Activated naive CD4-positive, alpha-beta T cell treated with anti-CD3 and anti-CD28 coated beads, Interleukin-2, amount 10 ng/mL, durations not matched to agents 7 days and 5 days (primary cell): ENCODE measurements at regions not wholly inside any gene's neighbourhood (a gene's known extent, or its start where the extent isn't known, plus 50 kb on each side); places are given as distances from the start of the nearest gene placed in this dataset.
A peak's percentile ranks its signal among the peaks of the same experiment; 100 is the strongest.

ENCODE experiments used
- CTCF ChIA-PET: fragments of 350-600 bp; sonication (Branson Sonifier 250); formaldehyde crosslinking; loops from one replicate; lab custom pipeline; 2021; ENCODE audit warnings: antibody characterized with exemption; lab: Charles Lee
- DNase-seq: peaks from one replicate; pipeline ENCODE4 v3.0.0-alpha.2; 2020
- H3K27ac Mint-ChIP-seq: one replicate; pipeline ENCODE4 v1.8.0; 2021; ENCODE audit warnings: mild to moderate bottlenecking, moderate library complexity, mixed read lengths
- H3K27me3 Mint-ChIP-seq: one replicate; pipeline ENCODE4 v1.8.0; 2021; ENCODE audit warnings: mild to moderate bottlenecking, mixed read lengths
- H3K36me3 Mint-ChIP-seq: one replicate; pipeline ENCODE4 v1.8.0; 2021; ENCODE audit warnings: mixed read lengths
- H3K4me1 Mint-ChIP-seq: one replicate; pipeline ENCODE4 v1.8.0; 2021; ENCODE audit warnings: mixed read lengths
- H3K4me3 Mint-ChIP-seq: one replicate; pipeline ENCODE4 v1.8.0; 2021; ENCODE audit warnings: mild to moderate bottlenecking, moderate library complexity, mixed read lengths
- H3K9me3 Mint-ChIP-seq: one replicate; pipeline ENCODE4 v1.8.0; 2021; ENCODE audit warnings: mixed read lengths

DNA sequence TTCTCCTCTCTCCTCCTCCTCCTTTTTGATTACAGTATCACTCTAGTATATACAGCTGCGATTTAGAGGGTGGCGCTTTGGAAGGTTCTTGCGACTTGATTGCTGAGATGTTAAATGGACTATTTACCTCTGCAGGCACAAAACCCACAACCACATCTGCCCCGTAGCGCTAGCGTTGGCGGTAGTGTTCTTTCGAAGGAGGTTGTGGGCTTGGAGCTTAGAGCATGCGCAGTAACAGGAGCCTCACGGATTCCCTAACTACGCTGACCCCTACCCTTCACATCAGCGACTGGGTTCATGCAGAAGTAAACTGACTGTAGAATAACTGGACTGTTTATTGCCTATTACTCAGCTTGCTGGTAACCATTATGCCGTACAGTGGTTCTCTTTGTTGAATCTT, 58.0 kb downstream of the CGGBP1 start:
- CTCF ChIA-PET, result interaction anchor here (1.1 to 3.0 kb wide), 4 partner anchors 102 to 741 kb away, joined by 3 to 17 read pairs (median 5); no protein-coding TSS in a partner anchor

GRCh38 chr3:87997966-87998365, 60.8 kb downstream of the CGGBP1 start:
- CTCF ChIA-PET, result no interaction called here
- no peaks in the 10 kb centered on the region for H3K36me3 Mint-ChIP-seq
- H3K4me3 Mint-ChIP-seq, result no peak overlapping the region
- no peaks in the 10 kb centered on the region for H3K9me3 Mint-ChIP-seq
- no peak for DNase-seq
- H3K4me1 Mint-ChIP-seq, result peaks cover 14% of the 10 kb centered on the region
- peaks cover 5% of the 10 kb centered on the region for H3K27me3 Mint-ChIP-seq
- no peak overlapping the region for H3K27ac Mint-ChIP-seq

More for the DNA sequence above, 58.0 kb downstream of the CGGBP1 start:
- Mint-ChIP-seq H3K27me3 (peaks cover 5% of the 10 kb centered on the region), H3K27ac (no peak overlapping the region), H3K4me1 (peaks cover 23% of the 10 kb centered on the region), H3K36me3 (no peaks in the 10 kb centered on the region), H3K4me3 (no peak overlapping the region), H3K9me3 (no peaks in the 10 kb centered on the region)
- DNase-seq, result peak; percentile 41

GRCh38 chr3:87997298-87997697, 61.5 kb downstream of the CGGBP1 start:
- Mint-ChIP-seq H3K27me3 (peaks cover 5% of the 10 kb centered on the region), H3K27ac (no peak overlapping the region), H3K9me3 (no peaks in the 10 kb centered on the region), H3K4me1 (peaks cover 14% of the 10 kb centered on the region), H3K4me3 (peak overlapping the region; percentile 33), H3K36me3 (no peaks in the 10 kb centered on the region)
- CTCF ChIA-PET, result no interaction called here
- DNase-seq, result peak; percentile 49

GRCh38 chr3:87996882-87997281, 61.9 kb downstream of the CGGBP1 start:
- Mint-ChIP-seq H3K4me3 (peak overlapping the region; percentile 33), H3K36me3 (no peaks in the 10 kb centered on the region), H3K27ac (no peak overlapping the region), H3K27me3 (peaks cover 5% of the 10 kb centered on the region), H3K9me3 (no peaks in the 10 kb centered on the region), H3K4me1 (peaks cover 14% of the 10 kb centered on the region)
- no peak for DNase-seq
- CTCF ChIA-PET, result no interaction called here

DNA sequence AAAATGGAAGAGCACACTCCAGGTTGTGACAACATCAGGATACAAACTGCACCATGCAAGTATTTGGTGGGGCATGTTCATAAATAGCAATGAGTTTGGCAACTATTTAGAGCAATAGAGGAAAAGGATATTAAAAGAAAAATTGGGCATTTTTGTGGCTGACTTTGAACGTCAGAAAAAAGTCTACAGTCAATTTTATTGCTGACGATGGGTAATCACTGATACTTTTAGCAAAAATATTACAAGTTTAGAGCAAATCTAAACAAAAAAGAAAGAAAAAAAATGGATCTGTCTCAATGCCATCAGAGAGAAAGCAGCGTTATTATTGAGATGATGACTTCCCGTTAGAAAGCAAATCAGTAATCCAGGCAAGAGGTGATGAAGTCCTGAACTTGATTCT, 65.2 kb downstream of the CGGBP1 start:
- no peaks in the 10 kb centered on the region for H3K9me3 Mint-ChIP-seq
- H3K27me3 Mint-ChIP-seq, result no peaks in the 10 kb centered on the region
- H3K4me3 Mint-ChIP-seq, result no peak overlapping the region
- no peak overlapping the region for H3K27ac Mint-ChIP-seq
- H3K4me1 Mint-ChIP-seq, result peaks cover 14% of the 10 kb centered on the region
- no peaks in the 10 kb centered on the region for H3K36me3 Mint-ChIP-seq
- CTCF ChIA-PET, result no interaction called here
- DNase-seq, result no peak

DNA sequence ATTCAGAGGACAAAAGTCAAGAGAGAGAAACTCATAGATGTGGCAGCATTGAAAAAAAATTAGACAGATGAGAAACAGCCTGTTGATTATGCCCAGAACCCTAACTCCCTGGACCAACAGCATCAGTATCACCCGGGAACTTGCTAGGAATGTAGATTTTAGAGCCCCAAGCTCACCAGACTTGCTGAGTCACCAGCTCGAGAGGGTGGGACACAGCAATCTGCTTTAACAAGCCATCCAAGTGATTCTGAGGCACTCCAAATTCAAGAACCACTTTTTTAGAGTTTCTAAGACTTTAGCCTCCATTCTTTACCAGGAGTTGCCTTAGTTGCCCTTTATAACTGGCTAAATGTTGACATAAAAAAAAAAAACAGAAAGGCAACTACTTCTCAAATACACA, 70.9 kb downstream of the CGGBP1 start:
- H3K9me3 Mint-ChIP-seq, result no peaks in the 10 kb centered on the region
- no peak overlapping the region for H3K4me3 Mint-ChIP-seq
- no peak overlapping the region for H3K27ac Mint-ChIP-seq
- no peaks in the 10 kb centered on the region for H3K4me1 Mint-ChIP-seq
- H3K36me3 Mint-ChIP-seq, result no peaks in the 10 kb centered on the region
- DNase-seq, result no peak
- H3K27me3 Mint-ChIP-seq, result peaks cover 3% of the 10 kb centered on the region
- CTCF ChIA-PET, result interaction anchor here (1.8 kb wide), 1 partner anchor 12 kb away, joined by 4 read pairs; no protein-coding TSS in a partner anchor

- Mint-ChIP-seq H3K27me3 (peaks cover 3% of the 10 kb centered on the region), H3K4me3 (no peak overlapping the region), H3K4me1 (no peaks in the 10 kb centered on the region), H3K27ac (no peak overlapping the region), H3K9me3 (no peaks in the 10 kb centered on the region), H3K36me3 (no peaks in the 10 kb centered on the region)
- no peak for DNase-seq
- CTCF ChIA-PET, result interaction anchor here (1.5 kb wide), 1 partner anchor 20 kb away, joined by 3 read pairs; no protein-coding TSS in a partner anchor
Observed at GRCh38 chr3:87982421-87982820, 76.4 kb downstream of the CGGBP1 start.

DNA sequence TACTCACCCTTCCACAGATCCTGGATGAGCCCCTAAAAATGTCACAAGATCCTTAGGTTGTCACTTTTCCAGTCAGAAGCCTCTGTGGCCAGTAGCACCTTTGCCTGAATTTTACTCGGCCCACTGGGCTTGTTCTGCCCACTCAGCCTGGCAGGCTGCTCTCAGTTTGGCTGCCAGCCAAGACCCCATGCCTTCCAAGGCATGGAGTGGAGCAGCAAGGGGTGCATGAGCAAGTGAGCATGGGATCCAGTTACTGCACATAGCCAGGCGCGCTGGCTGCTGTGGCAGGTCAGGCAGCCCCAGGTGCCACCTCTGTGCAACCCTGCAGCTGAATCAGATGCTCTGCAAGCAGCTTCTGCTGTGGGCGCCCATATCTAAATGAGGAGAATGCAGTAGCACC, 79.3 kb downstream of the CGGBP1 start:
- Mint-ChIP-seq H3K4me3 (no peak overlapping the region), H3K27ac (no peak overlapping the region), H3K9me3 (no peaks in the 10 kb centered on the region), H3K4me1 (no peaks in the 10 kb centered on the region), H3K27me3 (no peaks in the 10 kb centered on the region), H3K36me3 (no peaks in the 10 kb centered on the region)
- no peak for DNase-seq
- CTCF ChIA-PET, result no interaction called here

DNA sequence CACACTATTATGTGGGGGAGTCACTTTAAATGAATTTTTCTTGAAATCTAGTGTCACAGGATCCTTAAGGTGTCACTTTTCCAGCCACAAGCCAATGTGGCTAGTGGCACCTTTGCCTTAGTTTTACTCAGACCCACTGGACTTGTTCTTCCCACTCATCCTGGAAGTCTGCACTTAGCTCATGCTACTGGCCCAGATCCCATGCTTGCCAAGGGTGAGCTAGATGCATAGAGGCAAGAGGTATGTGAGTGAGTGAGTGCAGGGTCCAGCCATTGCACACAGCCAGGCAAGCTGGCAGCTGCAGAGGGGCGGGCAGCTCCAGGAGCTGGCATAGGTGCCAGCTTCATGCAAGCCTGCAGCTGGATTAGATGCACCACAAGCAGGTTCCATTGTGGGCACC, 81.0 kb downstream of the CGGBP1 start:
- no peak overlapping the region for H3K27ac Mint-ChIP-seq
- H3K9me3 Mint-ChIP-seq, result no peaks in the 10 kb centered on the region
- H3K4me3 Mint-ChIP-seq, result no peak overlapping the region
- H3K36me3 Mint-ChIP-seq, result no peaks in the 10 kb centered on the region
- CTCF ChIA-PET, result interaction anchor here (0.6 kb wide), 1 partner anchor 210 kb away, joined by 3 read pairs; no protein-coding TSS in a partner anchor
- DNase-seq, result no peak
- H3K4me1 Mint-ChIP-seq, result no peaks in the 10 kb centered on the region
- H3K27me3 Mint-ChIP-seq, result no peaks in the 10 kb centered on the region

DNA sequence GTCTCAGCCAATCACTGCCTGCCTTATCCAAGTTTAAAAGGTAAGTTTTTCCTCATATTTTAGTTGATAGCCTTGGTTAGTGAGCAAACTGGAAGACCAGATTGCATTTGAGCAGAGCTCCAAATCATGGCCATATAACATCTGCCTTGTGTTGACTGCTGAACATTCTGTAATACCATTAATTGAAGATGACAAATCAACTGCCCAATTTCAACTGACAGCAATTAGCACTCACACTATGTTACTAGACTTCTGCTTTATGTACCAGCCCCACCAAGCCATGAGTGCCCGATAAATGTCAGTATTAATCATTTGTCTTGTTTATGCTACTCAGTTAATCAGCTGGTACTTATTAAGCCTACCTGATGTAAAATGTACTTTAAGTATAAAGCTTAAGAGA, 83.1 kb downstream of the CGGBP1 start:
- no peak for DNase-seq
- CTCF ChIA-PET, result interaction anchor here (0.9 kb wide), 1 partner anchor 13 kb away, joined by 4 read pairs; no protein-coding TSS in a partner anchor
- H3K36me3 Mint-ChIP-seq, result no peaks in the 10 kb centered on the region

GRCh38 chr3:87973906-87974305, 84.9 kb downstream of the CGGBP1 start:
- Mint-ChIP-seq H3K4me3 (no peak overlapping the region), H3K36me3 (no peaks in the 10 kb centered on the region), H3K27ac (no peak overlapping the region), H3K4me1 (no peaks in the 10 kb centered on the region), H3K9me3 (no peaks in the 10 kb centered on the region), H3K27me3 (no peaks in the 10 kb centered on the region)
- no peak for DNase-seq
- CTCF ChIA-PET, result no interaction called here

More for the DNA sequence above, 83.1 kb downstream of the CGGBP1 start:
- Mint-ChIP-seq H3K27ac (no peak overlapping the region), H3K4me3 (no peak overlapping the region), H3K27me3 (no peaks in the 10 kb centered on the region), H3K4me1 (no peaks in the 10 kb centered on the region), H3K9me3 (no peaks in the 10 kb centered on the region)

- no peak overlapping the region for H3K4me3 Mint-ChIP-seq
- no peaks in the 10 kb centered on the region for H3K36me3 Mint-ChIP-seq
- DNase-seq, result no peak
- H3K27me3 Mint-ChIP-seq, result peaks cover under 1% of the 10 kb centered on the region
- H3K4me1 Mint-ChIP-seq, result no peaks in the 10 kb centered on the region
- no peaks in the 10 kb centered on the region for H3K9me3 Mint-ChIP-seq
- CTCF ChIA-PET, result no interaction called here
- H3K27ac Mint-ChIP-seq, result no peak overlapping the region
Observed at GRCh38 chr3:87969620-87970019, 89.2 kb downstream of the CGGBP1 start.

GRCh38 chr3:87968668-87969067, 90.1 kb downstream of the CGGBP1 start:
- CTCF ChIA-PET, result no interaction called here
- H3K27ac Mint-ChIP-seq, result no peak overlapping the region
- no peak overlapping the region for H3K4me3 Mint-ChIP-seq
- H3K36me3 Mint-ChIP-seq, result no peaks in the 10 kb centered on the region
- H3K4me1 Mint-ChIP-seq, result no peaks in the 10 kb centered on the region
- H3K9me3 Mint-ChIP-seq, result no peaks in the 10 kb centered on the region
- DNase-seq, result no peak
- peaks cover 8% of the 10 kb centered on the region for H3K27me3 Mint-ChIP-seq

DNA sequence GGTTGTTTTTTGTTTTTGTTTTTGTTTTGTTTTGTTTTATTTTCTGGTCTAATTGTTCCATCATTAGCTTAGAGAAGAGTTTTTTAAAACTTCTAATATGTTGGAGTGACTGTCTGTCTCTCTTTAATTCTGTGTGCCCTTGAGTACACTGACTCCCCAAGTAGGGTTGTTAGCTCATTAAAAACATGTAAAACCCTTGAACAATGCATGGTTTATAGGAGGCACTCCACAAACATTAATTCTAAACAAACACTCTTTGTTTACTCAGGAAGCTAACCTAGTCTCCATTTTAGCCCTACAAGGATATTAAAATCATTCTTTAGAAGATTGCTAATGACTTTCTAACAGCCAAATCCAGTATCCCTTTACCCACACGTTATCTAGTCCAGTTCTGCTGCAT, 100.5 kb downstream of the CGGBP1 start:
- no peak overlapping the region for H3K27ac Mint-ChIP-seq
- H3K9me3 Mint-ChIP-seq, result no peaks in the 10 kb centered on the region
- CTCF ChIA-PET, result no interaction called here
- H3K4me1 Mint-ChIP-seq, result no peaks in the 10 kb centered on the region
- no peaks in the 10 kb centered on the region for H3K36me3 Mint-ChIP-seq
- peaks cover 4% of the 10 kb centered on the region for H3K27me3 Mint-ChIP-seq
- no peak overlapping the region for H3K4me3 Mint-ChIP-seq
- no peak for DNase-seq

DNA sequence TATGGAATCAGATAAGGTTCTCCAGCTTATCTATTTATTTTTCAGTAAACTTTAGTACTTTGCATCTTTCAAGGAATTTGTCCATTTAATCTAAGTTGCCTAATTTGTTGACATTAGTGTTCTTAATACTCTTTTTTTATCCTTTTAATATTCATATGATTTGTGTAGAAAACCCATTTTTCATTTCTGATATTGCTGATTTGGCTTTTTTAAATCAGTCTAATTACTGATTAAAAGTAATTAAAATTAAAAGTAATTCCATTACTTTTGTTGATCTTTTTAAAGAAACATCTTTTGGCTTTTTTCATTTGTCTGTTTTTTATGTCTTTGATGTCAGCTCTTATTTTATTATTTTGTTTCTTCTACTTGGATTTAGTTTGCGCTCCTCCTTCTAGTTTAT, 101.2 kb downstream of the CGGBP1 start:
- no peak overlapping the region for H3K4me3 Mint-ChIP-seq
- no peaks in the 10 kb centered on the region for H3K36me3 Mint-ChIP-seq
- H3K4me1 Mint-ChIP-seq, result no peaks in the 10 kb centered on the region
- CTCF ChIA-PET, result no interaction called here
- DNase-seq, result no peak
- no peak overlapping the region for H3K27ac Mint-ChIP-seq
- H3K27me3 Mint-ChIP-seq, result peaks cover 4% of the 10 kb centered on the region
- no peaks in the 10 kb centered on the region for H3K9me3 Mint-ChIP-seq

- Mint-ChIP-seq H3K4me1 (no peaks in the 10 kb centered on the region), H3K27me3 (no peaks in the 10 kb centered on the region), H3K36me3 (no peaks in the 10 kb centered on the region), H3K4me3 (no peak overlapping the region), H3K27ac (no peak overlapping the region), H3K9me3 (no peaks in the 10 kb centered on the region)
- CTCF ChIA-PET, result no interaction called here
- no peak for DNase-seq
Observed at GRCh38 chr3:87949879-87950208, 109.0 kb downstream of the CGGBP1 start.
